Vagina (tissue), 2 donors: ENCODE measurements at regions not wholly inside any gene's neighbourhood (a gene's known extent, or its start where the extent isn't known, plus 50 kb on each side); places are given as distances from the start of the nearest gene placed in this dataset. TPM values are rescaled to one million over a fixed set of nuclear protein-coding genes. Genes with fewer than 3 reads are reported as not detected.

Source experiments
- DNase-seq, 2 donors: peaks; one replicate each; pipeline ENCODE4 v3.0.0-alpha.2; 2017; ENCODE audit errors: extremely low spot score in 2 of 2
- H3K27ac ChIP-seq: fragments of 200-600 bp; sonication (generic); one replicate; pipeline ENCODE4 v1.5.1; 2019
- H3K27me3 ChIP-seq: fragments of 200-600 bp; sonication (generic); one replicate; pipeline ENCODE4 v1.5.1; 2019
- H3K36me3 ChIP-seq, 2 donors: fragments of 200-600 bp; sonication (generic); one replicate each; pipeline ENCODE4 v1.5.1; 2017 to 2019
- H3K4me1 ChIP-seq: fragments of 200-600 bp; sonication (generic); one replicate; pipeline ENCODE4 v1.5.1; 2019
- H3K4me3 ChIP-seq, 2 donors: fragments of 200-600 bp; sonication (generic); 1 replicate in 1 of 2; 2 replicates in 1 of 2; pipeline ENCODE4 v1.5.1; 2016 to 2019
- H3K9me3 ChIP-seq: fragments of 200-600 bp; sonication (generic); one replicate; pipeline ENCODE4 v1.5.1; 2019
- CTCF ChIP-seq, 3 experiments: fragments of 450-650 bp in 2 of 3; fragments of 200-600 bp in 1 of 3; sonication (generic) in 1 of 3; IDR thresholded peaks; one replicate each; pipeline ENCODE4 v1.5.1; 2017 to 2019; ENCODE audit warnings: antibody characterized with exemption in 3 of 3, mild to moderate bottlenecking in 2 of 3, moderate library complexity in 2 of 3
- POLR2A ChIP-seq, 2 donors: fragments of 450-650 bp; IDR thresholded peaks; one replicate each; pipeline ENCODE4 v1.6.1; 2017; ENCODE audit warnings: antibody characterized with exemption in 2 of 2, mild to moderate bottlenecking in 2 of 2, moderate library complexity in 2 of 2
- POLR2AphosphoS5 ChIP-seq, 2 donors: sonication (generic); formaldehyde crosslinking; IDR thresholded peaks; one replicate each; pipeline ENCODE4 v1.9.0; 2017; ENCODE audit warnings: antibody characterized with exemption in 2 of 2, mild to moderate bottlenecking in 2 of 2, low read depth in 1 of 2; ENCODE audit not compliant: insufficient read depth in 1 of 2
- intact Hi-C: fragments of 100-400 bp; cut with DNase I; formaldehyde crosslinking; loops from one replicate; pipeline ENCODE4 v1.15.1; 2023
- small RNA-seq: library from RNA; depleted of rRNA; stranded (forward); fragments of <200 nt; gene quantifications from one replicate; pipeline ENCODE3, GENCODE V24; 2016

GRCh38 chr6:113805173-113805790 lies 51.9 kb upstream of the MARCKS start:
- Histone ChIP-seq H3K27ac (no peak overlapping the region), H3K36me3 (no peaks in the 10 kb centered on the region), H3K27me3 (no peaks in the 10 kb centered on the region), H3K4me3 (no peak overlapping the region), H3K4me1 (no peaks in the 10 kb centered on the region), H3K9me3 (no peaks in the 10 kb centered on the region)
- TF ChIP-seq POLR2A (IDR thresholded peaks at IDR 0.05) = no peak
- no peak for TF ChIP-seq POLR2AphosphoS5 (IDR thresholded peaks at IDR 0.05; ENCODE audit: insufficient read depth in 1 of 2, low read depth in 1 of 2)
- TF ChIP-seq CTCF (IDR thresholded peaks at IDR 0.05) = no peak
- no peak for DNase-seq
- intact Hi-C loops = no loop called here

- Histone ChIP-seq H3K36me3 (no peaks in the 10 kb centered on the region), H3K4me1 (no peaks in the 10 kb centered on the region), H3K4me3 (no peak overlapping the region), H3K9me3 (no peaks in the 10 kb centered on the region), H3K27me3 (no peaks in the 10 kb centered on the region), H3K27ac (no peak overlapping the region)
- TF ChIP-seq POLR2A (IDR thresholded peaks at IDR 0.05) = no peak
- no peak for TF ChIP-seq CTCF (IDR thresholded peaks at IDR 0.05)
- TF ChIP-seq POLR2AphosphoS5 (IDR thresholded peaks at IDR 0.05; ENCODE audit: insufficient read depth in 1 of 2, low read depth in 1 of 2) = no peak
- no peak for DNase-seq
- intact Hi-C loops = no loop called here
These were observed 51.2 kb upstream of the MARCKS start for GRCh38 chr6:113805811-113806495.

Small RNA genes in the stretch of these regions (small RNA-seq; reads per million reads assigned to genes)
- not detected for gene RNU6-1163P
